Endodermal cell (in vitro differentiated cells): ENCODE measurements at regions not wholly inside any gene's neighbourhood (a gene's known extent, or its start where the extent isn't known, plus 50 kb on each side); places are given as distances from the start of the nearest gene placed in this dataset.
A peak's percentile ranks its signal among the peaks of the same experiment; 100 is the strongest.
"Not testable (repeated sequence)": the region's sequence is repeated elsewhere in the genome, so short reads cannot be mapped to it uniquely, and the experiment has no call there.

Source experiments
- DNase-seq: peaks from one replicate; pipeline ENCODE4 v3.0.0-alpha.2; 2017
- H3K27ac ChIP-seq: 2 replicates; pipeline ENCODE4 v1.5.1; 2013; ENCODE audit warnings: mild to moderate bottlenecking, low read depth, low read length, moderate library complexity
- H3K27me3 ChIP-seq: 2 replicates; pipeline ENCODE4 v1.6.1; 2013; ENCODE audit warnings: mild to moderate bottlenecking, low read length, moderate library complexity; ENCODE audit not compliant: insufficient read depth, control insufficient read depth, poor library complexity, severe bottlenecking
- H3K36me3 ChIP-seq: 2 replicates; pipeline ENCODE4 v1.7.0; 2013; ENCODE audit warnings: mild to moderate bottlenecking, low read length, moderate library complexity; ENCODE audit not compliant: control insufficient read depth, insufficient read depth
- H3K4me1 ChIP-seq: one replicate; pipeline ENCODE4 v1.7.0; 2013; ENCODE audit warnings: low read length; ENCODE audit not compliant: control insufficient read depth, insufficient read depth
- H3K4me3 ChIP-seq: 2 replicates; pipeline ENCODE4 v1.5.1; 2013; ENCODE audit warnings: mild to moderate bottlenecking, low read length, moderate library complexity
- H3K9ac ChIP-seq: 2 replicates; pipeline ENCODE4 v1.6.1; 2013; ENCODE audit warnings: mild to moderate bottlenecking, low read length, moderate library complexity; ENCODE audit not compliant: poor library complexity, severe bottlenecking; ENCODE audit errors: extremely low read depth
- H3K9me3 ChIP-seq: 2 replicates; pipeline ENCODE4 v1.6.1; 2013; ENCODE audit warnings: mild to moderate bottlenecking, low read length, moderate library complexity; ENCODE audit not compliant: control insufficient read depth
- H3K27ac Mint-ChIP-seq: 2 replicates; pipeline ENCODE4 v1.8.0; 2020; ENCODE audit warnings: mixed read lengths
- H3K27me3 Mint-ChIP-seq: 2 replicates; pipeline ENCODE4 v1.8.0; 2021; ENCODE audit warnings: mild to moderate bottlenecking, mixed read lengths; ENCODE audit not compliant: insufficient read depth
- H3K36me3 Mint-ChIP-seq: 2 replicates; pipeline ENCODE4 v1.8.0; 2020; ENCODE audit warnings: low read depth, mixed read lengths
- H3K4me1 Mint-ChIP-seq: 2 replicates; pipeline ENCODE4 v1.8.0; 2020; ENCODE audit warnings: mixed read lengths
- H3K4me3 Mint-ChIP-seq: 2 replicates; pipeline ENCODE4 v1.8.0; 2020; ENCODE audit warnings: mild to moderate bottlenecking, moderate library complexity, mixed read lengths
- H3K9me3 Mint-ChIP-seq: 2 replicates; pipeline ENCODE4 v1.8.0; 2020; ENCODE audit warnings: mild to moderate bottlenecking, mixed read lengths
- WGBS, 2 experiments: methylation state at CpG; one replicate each; pipeline versions ENCODE4 v1.1.5 to v1.1.7; 2013; ENCODE audit warnings: missing lambda C conversion rate in 2 of 2, mixed read lengths in 1 of 2; ENCODE audit not compliant: insufficient coverage in 1 of 2, insufficient read length in 1 of 2; 5-methylcytosine and 5-hydroxymethylcytosine counted together
- TF ChIP-seq, protein P1 (sequence below): fragments of 200-600 bp; sonication (generic); conservative IDR thresholded peaks from 2 replicates; pipeline ENCODE4 v1.5.0; 2021; ENCODE audit warnings: antibody characterized with exemption, mild to moderate bottlenecking

GRCh38 chr11:96578379-96578778 is 188.6 kb downstream of the JRKL start:
- Mint-ChIP-seq H3K4me3 (no peak overlapping the region), H3K27ac (no peak overlapping the region), H3K9me3 (peaks cover 18% of the 10 kb centered on the region), H3K27me3 (no peaks in the 10 kb centered on the region), H3K4me1 (peaks cover 24% of the 10 kb centered on the region), H3K36me3 (peaks cover 16% of the 10 kb centered on the region)
- Histone ChIP-seq H3K9ac (no peak overlapping the region), H3K4me3 (no peak overlapping the region), H3K27me3 (no peaks in the 10 kb centered on the region), H3K4me1 (no peaks in the 10 kb centered on the region), H3K27ac (no peak overlapping the region), H3K9me3 (peaks cover 19% of the 10 kb centered on the region), H3K36me3 (no peaks in the 10 kb centered on the region)
- no peak for DNase-seq
- TF ChIP-seq, protein P1, sequence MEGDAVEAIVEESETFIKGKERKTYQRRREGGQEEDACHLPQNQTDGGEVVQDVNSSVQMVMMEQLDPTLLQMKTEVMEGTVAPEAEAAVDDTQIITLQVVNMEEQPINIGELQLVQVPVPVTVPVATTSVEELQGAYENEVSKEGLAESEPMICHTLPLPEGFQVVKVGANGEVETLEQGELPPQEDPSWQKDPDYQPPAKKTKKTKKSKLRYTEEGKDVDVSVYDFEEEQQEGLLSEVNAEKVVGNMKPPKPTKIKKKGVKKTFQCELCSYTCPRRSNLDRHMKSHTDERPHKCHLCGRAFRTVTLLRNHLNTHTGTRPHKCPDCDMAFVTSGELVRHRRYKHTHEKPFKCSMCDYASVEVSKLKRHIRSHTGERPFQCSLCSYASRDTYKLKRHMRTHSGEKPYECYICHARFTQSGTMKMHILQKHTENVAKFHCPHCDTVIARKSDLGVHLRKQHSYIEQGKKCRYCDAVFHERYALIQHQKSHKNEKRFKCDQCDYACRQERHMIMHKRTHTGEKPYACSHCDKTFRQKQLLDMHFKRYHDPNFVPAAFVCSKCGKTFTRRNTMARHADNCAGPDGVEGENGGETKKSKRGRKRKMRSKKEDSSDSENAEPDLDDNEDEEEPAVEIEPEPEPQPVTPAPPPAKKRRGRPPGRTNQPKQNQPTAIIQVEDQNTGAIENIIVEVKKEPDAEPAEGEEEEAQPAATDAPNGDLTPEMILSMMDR: no peak
- 67 to 86% methylated on average over 1 of the region's 1 CpG for WGBS, 2 experiments

DNA sequence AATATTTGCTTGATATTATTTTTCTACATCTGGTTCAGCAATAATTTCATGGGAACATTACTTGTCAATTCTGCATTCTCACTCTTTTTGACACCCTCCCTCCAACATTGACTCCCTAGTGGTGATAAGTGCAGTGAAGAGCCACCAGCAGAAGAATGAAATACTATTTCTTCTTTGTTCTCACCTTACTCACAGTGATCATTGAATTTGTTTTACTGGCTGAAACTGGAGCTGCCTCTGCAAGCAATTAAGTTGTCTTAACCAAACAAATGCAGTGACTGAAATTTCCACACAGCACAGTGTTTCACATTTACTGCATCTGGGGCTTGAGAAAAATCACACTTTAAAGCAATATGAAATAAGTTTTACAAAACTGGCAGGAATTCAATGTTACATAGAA is 189.8 kb downstream of the JRKL start:
- TF ChIP-seq, protein P1: peak; percentile 17
- peaks cover 20% of the 10 kb centered on the region for H3K9me3 Mint-ChIP-seq
- Histone ChIP-seq H3K9ac (no peak overlapping the region), H3K4me1 (no peaks in the 10 kb centered on the region), H3K27me3 (no peaks in the 10 kb centered on the region), H3K9me3 (peaks cover 27% of the 10 kb centered on the region), H3K4me3 (no peak overlapping the region), H3K36me3 (no peaks in the 10 kb centered on the region), H3K27ac (no peak overlapping the region)
- no peak for DNase-seq
- no peak overlapping the region for H3K4me3 Mint-ChIP-seq
- no peak overlapping the region for H3K27ac Mint-ChIP-seq
- H3K36me3 Mint-ChIP-seq: peaks cover 23% of the 10 kb centered on the region
- H3K27me3 Mint-ChIP-seq: no peaks in the 10 kb centered on the region
- peaks cover 27% of the 10 kb centered on the region for H3K4me1 Mint-ChIP-seq

DNA sequence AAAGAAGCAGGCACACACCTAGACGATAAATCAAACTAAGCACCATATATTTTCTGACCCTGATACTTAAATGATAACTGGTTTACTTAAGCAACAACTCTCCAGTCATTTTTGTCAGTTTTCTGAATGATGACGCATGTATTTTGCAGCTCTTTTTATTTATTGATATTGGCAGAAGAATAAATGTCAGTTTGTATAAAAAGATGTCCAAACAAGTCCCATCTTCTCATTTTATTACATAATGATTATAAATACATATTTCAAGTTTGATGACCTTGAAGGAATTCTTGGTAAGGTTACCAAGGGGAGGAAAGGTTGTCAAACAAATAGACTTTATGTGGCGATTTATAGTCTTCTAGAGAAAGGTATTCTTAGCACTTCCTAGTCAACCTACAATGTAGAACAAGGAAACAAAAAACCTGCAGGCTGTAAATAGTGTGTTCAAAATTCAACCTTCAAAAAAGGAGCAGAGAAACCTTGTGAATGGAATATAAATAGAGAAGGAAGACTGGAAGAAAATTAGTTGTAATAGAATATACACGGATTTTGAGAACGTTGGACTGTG is 190.7 kb downstream of the JRKL start:
- H3K36me3 Mint-ChIP-seq: peaks cover 23% of the 10 kb centered on the region
- peaks cover 4% of the 10 kb centered on the region for H3K4me1 ChIP-seq
- H3K4me1 Mint-ChIP-seq: peaks cover 27% of the 10 kb centered on the region
- no peaks in the 10 kb centered on the region for H3K27me3 Mint-ChIP-seq
- peaks cover 20% of the 10 kb centered on the region for H3K9me3 Mint-ChIP-seq
- no peak overlapping the region for H3K27ac Mint-ChIP-seq
- H3K9ac ChIP-seq: no peak overlapping the region
- no peak overlapping the region for H3K4me3 ChIP-seq
- H3K27ac ChIP-seq: no peak overlapping the region
- no peaks in the 10 kb centered on the region for H3K36me3 ChIP-seq
- TF ChIP-seq, protein P1: no peak
- H3K4me3 Mint-ChIP-seq: no peak overlapping the region
- no peaks in the 10 kb centered on the region for H3K27me3 ChIP-seq
- H3K9me3 ChIP-seq: peaks cover 29% of the 10 kb centered on the region
- DNase-seq: no peak
- WGBS, 2 experiments: 94 to 96% methylated on average over 3 to 5 of the region's 5 CpGs

GRCh38 chr11:96585944-96586880 is 196.4 kb downstream of the JRKL start:
- not testable (repeated sequence) for H3K36me3 ChIP-seq, H3K4me3 ChIP-seq, H3K27me3 ChIP-seq, H3K4me1 ChIP-seq, H3K27me3 Mint-ChIP-seq
- WGBS, 2 experiments: 0% methylated on average over 1 of the region's 2 CpGs; no CpG with 5 or more reads in 1 of the 2 experiments
- peak overlapping the region; percentile 16 for H3K4me3 Mint-ChIP-seq
- H3K27ac Mint-ChIP-seq: peak overlapping the region; percentile 93
- peaks cover 34% of the 10 kb centered on the region for H3K4me1 Mint-ChIP-seq
- Histone ChIP-seq H3K9me3 (peaks cover 33% of the 10 kb centered on the region), H3K9ac (peak overlapping the region; percentile 31), H3K27ac (peak overlapping the region; percentile 19)
- peaks cover 36% of the 10 kb centered on the region for H3K36me3 Mint-ChIP-seq
- peaks cover 43% of the 10 kb centered on the region for H3K9me3 Mint-ChIP-seq
- peak; percentile 59 for DNase-seq

GRCh38 chr11:96588793-96589192 is 199.0 kb downstream of the JRKL start:
- Mint-ChIP-seq H3K36me3 (peaks cover 19% of the 10 kb centered on the region), H3K4me1 (peaks cover 46% of the 10 kb centered on the region), H3K27ac (peak overlapping the region; percentile 75), H3K4me3 (peak overlapping the region; percentile 63), H3K9me3 (peaks cover 27% of the 10 kb centered on the region)
- peak overlapping the region; percentile 9 for H3K4me3 ChIP-seq
- not testable (repeated sequence) for H3K9ac ChIP-seq, H3K27me3 ChIP-seq, H3K27me3 Mint-ChIP-seq, H3K4me1 ChIP-seq, H3K36me3 ChIP-seq, DNase-seq, H3K27ac ChIP-seq
- WGBS, 2 experiments: 79 to 82% methylated on average over 3 to 4 of the region's 4 CpGs
- peaks cover 15% of the 10 kb centered on the region for H3K9me3 ChIP-seq
